ENCODE measurements at regions not wholly inside any gene's neighbourhood (a gene's known extent, or its start where the extent isn't known, plus 50 kb on each side); places are given as distances from the start of the nearest gene placed in this dataset.
"Not testable (repeated sequence)": the region's sequence is repeated elsewhere in the genome, so short reads cannot be mapped to it uniquely, and the experiment has no call there.

DNA sequence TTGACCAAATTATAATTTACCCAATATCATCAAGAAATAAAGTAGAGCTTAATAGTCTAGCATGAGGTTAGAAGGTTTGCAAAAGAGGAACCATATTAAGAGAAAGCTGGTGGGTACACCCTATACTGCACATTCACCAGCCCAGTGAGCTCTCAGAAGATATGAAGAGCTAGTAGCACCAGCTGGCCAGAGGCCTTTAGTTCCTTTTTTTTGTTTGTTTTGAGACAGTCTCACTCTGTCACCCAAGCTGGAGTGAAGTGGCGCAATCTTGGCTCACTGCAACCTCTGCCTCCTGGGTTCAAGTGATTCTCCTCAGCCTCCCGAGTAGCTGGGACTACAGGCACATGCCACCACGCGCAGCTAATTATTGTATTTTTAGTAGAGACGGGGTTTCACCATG is 1183.5 kb upstream of the CHAC2 start:
- not testable (repeated sequence) for TF ChIP-seq CTCF, POLR2AphosphoS5 (IDR thresholded peaks at IDR 0.05)

All from suprapubic skin (tissue), 3 donors.